SK-N-SH (cell line): ENCODE measurements at regions not wholly inside any gene's neighbourhood (a gene's known extent, or its start where the extent isn't known, plus 50 kb on each side); places are given as distances from the start of the nearest gene placed in this dataset.

Experiments
- CTCF ChIP-seq: fragments of 200-600 bp; sonication (generic); IDR thresholded peaks from 2 replicates; pipeline ENCODE4 v1.6.1; 2017; ENCODE audit warnings: antibody characterized with exemption, mild to moderate bottlenecking, moderate library complexity
- EP300 ChIP-seq, 2 experiments: IDR thresholded peaks; 2 replicates each; pipeline versions ENCODE4 v1.4.0 to v1.6.1; 2012; ENCODE audit warnings: borderline replicate concordance in 1 of 2, low read depth in 1 of 2, low read length in 1 of 2
- FOXJ3 ChIP-seq: sonication (generic); formaldehyde crosslinking; IDR thresholded peaks from 2 replicates; pipeline ENCODE4 v1.5.1; 2020; ENCODE audit warnings: mild to moderate bottlenecking, missing genetic modification reagents
- FOXM1 ChIP-seq: IDR thresholded peaks from 2 replicates; pipeline ENCODE4 v1.4.0; 2012; ENCODE audit warnings: low read depth, mild to moderate bottlenecking
- MXI1 ChIP-seq: IDR thresholded peaks from 2 replicates; pipeline ENCODE4 v1.6.1; 2012; ENCODE audit warnings: mild to moderate bottlenecking, low read depth, low read length, improper control_type of control experiment
- POLR2AphosphoS5 ChIP-seq: IDR thresholded peaks from 2 replicates; pipeline ENCODE4 v1.6.1; 2012; ENCODE audit warnings: low read depth, low read length
- RAD21 ChIP-seq: IDR thresholded peaks from 2 replicates; pipeline ENCODE4 v1.6.1; 2012; ENCODE audit warnings: mild to moderate bottlenecking, low read length
- RCOR1 ChIP-seq: fragments of 150-350 bp; IDR thresholded peaks from 2 replicates; pipeline ENCODE4 v1.6.1; 2017; ENCODE audit warnings: antibody characterized with exemption, low read length
- USF1 ChIP-seq: IDR thresholded peaks from 2 replicates; pipeline ENCODE4 v1.4.0; 2012; ENCODE audit warnings: low read depth, borderline replicate concordance
- USF2 ChIP-seq: fragments of 150-350 bp; IDR thresholded peaks from 2 replicates; pipeline ENCODE4 v1.6.1; 2017; ENCODE audit warnings: antibody characterized with exemption, low read length, low read depth, borderline replicate concordance
- TF ChIP-seq, protein P1 (sequence below): IDR thresholded peaks from 2 replicates; pipeline ENCODE4 v1.6.1; 2012; ENCODE audit warnings: mild to moderate bottlenecking, low read depth, low read length, moderate library complexity

- TF ChIP-seq FOXM1 (no peak), FOXJ3 (CRISPR knock-in tag) (no peak), USF1 (no peak), USF2 (no peak), CTCF (no peak), RCOR1 (no peak), MXI1 (no peak), EP300 (IDR thresholded peaks at IDR 0.05; ENCODE audit: borderline replicate concordance in 1 of 2, low read depth in 1 of 2, low read length in 1 of 2) (no peak), RAD21 (no peak), POLR2AphosphoS5 (no peak)
- TF ChIP-seq, protein P1, sequence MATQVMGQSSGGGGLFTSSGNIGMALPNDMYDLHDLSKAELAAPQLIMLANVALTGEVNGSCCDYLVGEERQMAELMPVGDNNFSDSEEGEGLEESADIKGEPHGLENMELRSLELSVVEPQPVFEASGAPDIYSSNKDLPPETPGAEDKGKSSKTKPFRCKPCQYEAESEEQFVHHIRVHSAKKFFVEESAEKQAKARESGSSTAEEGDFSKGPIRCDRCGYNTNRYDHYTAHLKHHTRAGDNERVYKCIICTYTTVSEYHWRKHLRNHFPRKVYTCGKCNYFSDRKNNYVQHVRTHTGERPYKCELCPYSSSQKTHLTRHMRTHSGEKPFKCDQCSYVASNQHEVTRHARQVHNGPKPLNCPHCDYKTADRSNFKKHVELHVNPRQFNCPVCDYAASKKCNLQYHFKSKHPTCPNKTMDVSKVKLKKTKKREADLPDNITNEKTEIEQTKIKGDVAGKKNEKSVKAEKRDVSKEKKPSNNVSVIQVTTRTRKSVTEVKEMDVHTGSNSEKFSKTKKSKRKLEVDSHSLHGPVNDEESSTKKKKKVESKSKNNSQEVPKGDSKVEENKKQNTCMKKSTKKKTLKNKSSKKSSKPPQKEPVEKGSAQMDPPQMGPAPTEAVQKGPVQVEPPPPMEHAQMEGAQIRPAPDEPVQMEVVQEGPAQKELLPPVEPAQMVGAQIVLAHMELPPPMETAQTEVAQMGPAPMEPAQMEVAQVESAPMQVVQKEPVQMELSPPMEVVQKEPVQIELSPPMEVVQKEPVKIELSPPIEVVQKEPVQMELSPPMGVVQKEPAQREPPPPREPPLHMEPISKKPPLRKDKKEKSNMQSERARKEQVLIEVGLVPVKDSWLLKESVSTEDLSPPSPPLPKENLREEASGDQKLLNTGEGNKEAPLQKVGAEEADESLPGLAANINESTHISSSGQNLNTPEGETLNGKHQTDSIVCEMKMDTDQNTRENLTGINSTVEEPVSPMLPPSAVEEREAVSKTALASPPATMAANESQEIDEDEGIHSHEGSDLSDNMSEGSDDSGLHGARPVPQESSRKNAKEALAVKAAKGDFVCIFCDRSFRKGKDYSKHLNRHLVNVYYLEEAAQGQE: no peak
Measured at GRCh38 chr18:43994381-43994780, 686.3 kb upstream of the SETBP1 start.
